Ovary (tissue), 3 donors: ENCODE measurements at regions not wholly inside any gene's neighbourhood (a gene's known extent, or its start where the extent isn't known, plus 50 kb on each side); places are given as distances from the start of the nearest gene placed in this dataset.

Experiments
- EP300 ChIP-seq: sonication (generic); formaldehyde crosslinking; IDR thresholded peaks from one replicate; pipeline ENCODE4 v1.6.1; 2017; ENCODE audit warnings: antibody characterized with exemption
- POLR2A ChIP-seq: fragments of 450-650 bp; IDR thresholded peaks from one replicate; pipeline ENCODE4 v1.6.1; 2017; ENCODE audit warnings: antibody characterized with exemption, mild to moderate bottlenecking, moderate library complexity
- TF ChIP-seq, protein P1 (sequence below), 3 donors: fragments of 450-650 bp in 2 of 3; fragments of 200-600 bp in 1 of 3; IDR thresholded peaks; one replicate each; pipeline versions ENCODE4 v1.5.1 to v1.8.0; 2016 to 2022; ENCODE audit warnings: antibody characterized with exemption in 3 of 3, mild to moderate bottlenecking in 1 of 3
- donor health status: DM: no; HTN: no; CAD: no.

DNA sequence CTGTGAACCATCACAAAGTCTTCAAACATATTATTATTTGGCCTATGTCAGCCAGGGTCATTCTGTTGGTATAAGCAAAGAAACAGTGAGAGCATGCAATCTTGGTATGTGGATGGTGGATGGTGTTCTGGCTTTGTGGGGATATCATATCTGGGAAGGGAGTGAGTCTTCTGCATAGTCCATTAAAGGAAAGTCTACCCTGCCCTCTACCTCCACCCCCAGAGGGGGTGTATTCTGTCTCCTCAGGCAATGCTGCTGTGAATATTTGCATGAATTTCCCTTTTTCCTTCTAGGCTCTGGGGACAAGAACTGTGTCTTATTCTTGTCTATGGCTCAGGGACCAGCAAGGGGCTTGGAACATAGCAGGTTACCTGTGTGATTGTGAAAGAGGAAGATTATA lies 495.8 kb downstream of the PDCD6IP start:
- TF ChIP-seq, protein P1, sequence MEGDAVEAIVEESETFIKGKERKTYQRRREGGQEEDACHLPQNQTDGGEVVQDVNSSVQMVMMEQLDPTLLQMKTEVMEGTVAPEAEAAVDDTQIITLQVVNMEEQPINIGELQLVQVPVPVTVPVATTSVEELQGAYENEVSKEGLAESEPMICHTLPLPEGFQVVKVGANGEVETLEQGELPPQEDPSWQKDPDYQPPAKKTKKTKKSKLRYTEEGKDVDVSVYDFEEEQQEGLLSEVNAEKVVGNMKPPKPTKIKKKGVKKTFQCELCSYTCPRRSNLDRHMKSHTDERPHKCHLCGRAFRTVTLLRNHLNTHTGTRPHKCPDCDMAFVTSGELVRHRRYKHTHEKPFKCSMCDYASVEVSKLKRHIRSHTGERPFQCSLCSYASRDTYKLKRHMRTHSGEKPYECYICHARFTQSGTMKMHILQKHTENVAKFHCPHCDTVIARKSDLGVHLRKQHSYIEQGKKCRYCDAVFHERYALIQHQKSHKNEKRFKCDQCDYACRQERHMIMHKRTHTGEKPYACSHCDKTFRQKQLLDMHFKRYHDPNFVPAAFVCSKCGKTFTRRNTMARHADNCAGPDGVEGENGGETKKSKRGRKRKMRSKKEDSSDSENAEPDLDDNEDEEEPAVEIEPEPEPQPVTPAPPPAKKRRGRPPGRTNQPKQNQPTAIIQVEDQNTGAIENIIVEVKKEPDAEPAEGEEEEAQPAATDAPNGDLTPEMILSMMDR (IDR thresholded peaks at IDR 0.05), result no peak
- no peak for TF ChIP-seq EP300
- no peak for TF ChIP-seq POLR2A
